Esophagus squamous epithelium (tissue), 5 donors: ENCODE measurements at regions not wholly inside any gene's neighbourhood (a gene's known extent, or its start where the extent isn't known, plus 50 kb on each side); places are given as distances from the start of the nearest gene placed in this dataset.

ENCODE experiments used
- DNase-seq: peaks from one replicate; lab custom pipeline; 2025; lab: John Stamatoyannopoulos, UW
- H3K27ac ChIP-seq, 4 donors: fragments of 200-600 bp; sonication (generic); one replicate each; pipeline ENCODE4 v1.5.1; 2016 to 2019; ENCODE audit warnings: mild to moderate bottlenecking in 1 of 4
- H3K27me3 ChIP-seq, 4 donors: fragments of 200-600 bp; sonication (generic); 1 replicate in 3 of 4; 2 replicates in 1 of 4; pipeline versions ENCODE4 v1.5.1 to v1.6.0; 2017 to 2021; ENCODE audit warnings: antibody characterized with exemption in 1 of 4
- H3K36me3 ChIP-seq, 3 donors: fragments of 200-600 bp; sonication (generic); one replicate each; pipeline ENCODE4 v1.5.1; 2016 to 2019
- H3K4me1 ChIP-seq, 3 donors: fragments of 200-600 bp; sonication (generic); one replicate each; pipeline ENCODE4 v1.5.1; 2017 to 2019
- H3K4me3 ChIP-seq, 4 donors: fragments of 200-600 bp; sonication (generic); 1 replicate in 3 of 4; 2 replicates in 1 of 4; pipeline ENCODE4 v1.5.1; 2016 to 2019; ENCODE audit warnings: mild to moderate bottlenecking in 2 of 4, moderate library complexity in 1 of 4
- H3K9me3 ChIP-seq, 3 donors: fragments of 200-600 bp; sonication (generic); one replicate each; pipeline ENCODE4 v1.5.1; 2016 to 2019
- CTCF ChIP-seq, 6 experiments: fragments of 450-650 bp in 4 of 6; fragments of 200-600 bp in 2 of 6; sonication (generic) in 2 of 6; IDR thresholded peaks; one replicate each; pipeline ENCODE4 v1.5.1; 2016 to 2019; ENCODE audit warnings: antibody characterized with exemption in 6 of 6, mild to moderate bottlenecking in 4 of 6, moderate library complexity in 4 of 6
- POLR2A ChIP-seq, 4 donors: fragments of 450-650 bp; IDR thresholded peaks; one replicate each; pipeline ENCODE4 v1.6.1; 2017; ENCODE audit warnings: antibody characterized with exemption in 4 of 4, mild to moderate bottlenecking in 4 of 4, moderate library complexity in 3 of 4
- WGBS, 2 donors: methylation state at CpG; one replicate each; pipeline ENCODE4 v1.1.5; 2018; 5-methylcytosine and 5-hydroxymethylcytosine counted together
- intact Hi-C: fragments of 100-400 bp; cut with DNase I; formaldehyde crosslinking; loops from one replicate; pipeline ENCODE4 v1.15.0; 2022
- donor health status: DM: yes; HTN: yes; CAD: no.

- H3K36me3 ChIP-seq: no peaks in the 10 kb centered on the region
- TF ChIP-seq POLR2A (IDR thresholded peaks at IDR 0.05): no peak
- TF ChIP-seq CTCF (IDR thresholded peaks at IDR 0.05): no peak
- intact Hi-C loops: no loop called here
- H3K9me3 ChIP-seq: no peaks in the 10 kb centered on the region
- H3K27ac ChIP-seq: no peak overlapping the region
- WGBS, 2 donors: 59 to 76% methylated on average over 5 of the region's 5 CpGs
- no peak overlapping the region for H3K4me3 ChIP-seq
- H3K27me3 ChIP-seq: no peaks in the 10 kb centered on the region
- H3K4me1 ChIP-seq: no peaks in the 10 kb centered on the region
- DNase-seq: no peak
Observed at GRCh38 chr6:81093051-81093450, 659.4 kb downstream of the TENT5A start.

GRCh38 chr6:81088145-81088544 lies 664.3 kb downstream of the TENT5A start:
- no peak overlapping the region for H3K27ac ChIP-seq
- TF ChIP-seq POLR2A (IDR thresholded peaks at IDR 0.05): no peak
- TF ChIP-seq CTCF (IDR thresholded peaks at IDR 0.05): no peak
- 58 to 71% methylated on average over 1 of the region's 1 CpG for WGBS, 2 donors
- no peaks in the 10 kb centered on the region for H3K9me3 ChIP-seq
- no peak for DNase-seq
- no peaks in the 10 kb centered on the region for H3K36me3 ChIP-seq
- no peak overlapping the region for H3K4me3 ChIP-seq
- intact Hi-C loops: no loop called here
- no peaks in the 10 kb centered on the region for H3K27me3 ChIP-seq
- H3K4me1 ChIP-seq: no peaks in the 10 kb centered on the region

- H3K36me3 ChIP-seq: no peaks in the 10 kb centered on the region
- TF ChIP-seq POLR2A (IDR thresholded peaks at IDR 0.05) (no peak), CTCF (IDR thresholded peaks at IDR 0.05) (no peak)
- 38 to 62% methylated on average over 3 of the region's 3 CpGs for WGBS, 2 donors
- no peak overlapping the region for H3K27ac ChIP-seq
- no peak for DNase-seq
- no peaks in the 10 kb centered on the region for H3K4me1 ChIP-seq
- no peak overlapping the region for H3K4me3 ChIP-seq
- no peaks in the 10 kb centered on the region for H3K27me3 ChIP-seq
- intact Hi-C loops: no loop called here
- H3K9me3 ChIP-seq: no peaks in the 10 kb centered on the region
Observed at GRCh38 chr6:81086991-81087390, 665.5 kb downstream of the TENT5A start.

GRCh38 chr6:81085431-81085790 lies 667.1 kb downstream of the TENT5A start:
- Histone ChIP-seq H3K4me3 (no peak overlapping the region), H3K4me1 (no peaks in the 10 kb centered on the region), H3K27me3 (no peaks in the 10 kb centered on the region), H3K9me3 (no peaks in the 10 kb centered on the region), H3K27ac (no peak overlapping the region), H3K36me3 (no peaks in the 10 kb centered on the region)
- DNase-seq: no peak
- intact Hi-C loops: no loop called here
- TF ChIP-seq POLR2A (IDR thresholded peaks at IDR 0.05) (no peak), CTCF (IDR thresholded peaks at IDR 0.05) (no peak)

- no peaks in the 10 kb centered on the region for H3K27me3 ChIP-seq
- TF ChIP-seq CTCF (IDR thresholded peaks at IDR 0.05) (no peak), POLR2A (IDR thresholded peaks at IDR 0.05) (no peak)
- no peak overlapping the region for H3K4me3 ChIP-seq
- no peak overlapping the region for H3K27ac ChIP-seq
- DNase-seq: no peak
- H3K4me1 ChIP-seq: no peaks in the 10 kb centered on the region
- 54 to 59% methylated on average over 6 of the region's 6 CpGs for WGBS, 2 donors
- H3K36me3 ChIP-seq: no peaks in the 10 kb centered on the region
- intact Hi-C loops: no loop called here
- no peaks in the 10 kb centered on the region for H3K9me3 ChIP-seq
Observed at GRCh38 chr6:81084776-81085430, 667.6 kb downstream of the TENT5A start.
